GM23338 (cell line): ENCODE measurements at regions not wholly inside any gene's neighbourhood (a gene's known extent, or its start where the extent isn't known, plus 50 kb on each side); places are given as distances from the start of the nearest gene placed in this dataset.

Experiments
- ATAC-seq: fragments of 200-7000 bp; cut with Tn5 transposase; 3 replicates; pipeline ENCODE4 v1.9.1; 2020
- DNase-seq: peaks from one replicate; pipeline ENCODE4 v3.0.0-alpha.2; 2015; ENCODE audit warnings: low spot score
- H2AFZ ChIP-seq: fragments of 200-600 bp; sonication (generic); 2 replicates; pipeline ENCODE4 v1.8.0; 2016; ENCODE audit warnings: antibody characterized with exemption, mild to moderate bottlenecking, moderate library complexity
- H3F3A ChIP-seq: fragments of 200-600 bp; sonication (generic); replicated peaks from 2 replicates; pipeline ENCODE4 v1.8.0; 2017; ENCODE audit warnings: antibody characterized with exemption, mixed run types, low read depth
- H3K27ac ChIP-seq: fragments of 200-600 bp; sonication (generic); 2 replicates; pipeline ENCODE4 v1.6.1; 2016; ENCODE audit warnings: low read depth
- H3K27me3 ChIP-seq: fragments of 200-600 bp; sonication (generic); 2 replicates; pipeline ENCODE4 v1.8.0; 2016; ENCODE audit warnings: mild to moderate bottlenecking, mixed run types, moderate library complexity; ENCODE audit not compliant: insufficient read depth
- H3K36me3 ChIP-seq: fragments of 200-600 bp; sonication (generic); 2 replicates; pipeline ENCODE4 v1.8.0; 2016; ENCODE audit warnings: mild to moderate bottlenecking; ENCODE audit not compliant: insufficient read depth
- H3K4me1 ChIP-seq: fragments of 200-600 bp; sonication (generic); 2 replicates; pipeline ENCODE4 v1.8.0; 2016; ENCODE audit warnings: mild to moderate bottlenecking, moderate library complexity; ENCODE audit not compliant: insufficient read depth
- H3K4me2 ChIP-seq: fragments of 200-600 bp; sonication (generic); 2 replicates; pipeline ENCODE4 v1.7.1; 2017; ENCODE audit warnings: mixed run types
- H3K4me3 ChIP-seq: fragments of 200-600 bp; sonication (generic); 2 replicates; pipeline ENCODE4 v1.6.1; 2016; ENCODE audit warnings: mixed run types
- H3K79me2 ChIP-seq: fragments of 200-600 bp; sonication (generic); replicated peaks from 2 replicates; pipeline ENCODE4 v1.8.0; 2017; ENCODE audit warnings: mild to moderate bottlenecking; ENCODE audit not compliant: insufficient read depth
- H3K9me2 ChIP-seq: fragments of 200-600 bp; sonication (generic); 2 replicates; pipeline ENCODE4 v1.8.0; 2017; ENCODE audit not compliant: insufficient read depth
- H4K20me1 ChIP-seq: fragments of 200-600 bp; sonication (generic); replicated peaks from 2 replicates; pipeline ENCODE4 v1.8.0; 2017; ENCODE audit warnings: mild to moderate bottlenecking; ENCODE audit not compliant: insufficient read depth
- H3K27ac Mint-ChIP-seq: 2 replicates; pipeline ENCODE4 v1.8.0; 2020; ENCODE audit warnings: inconsistent platforms, mild to moderate bottlenecking, moderate library complexity, mixed read lengths
- H3K27me3 Mint-ChIP-seq: 3 replicates; pipeline ENCODE4 v1.8.0; 2022; ENCODE audit warnings: low read depth, mild to moderate bottlenecking, moderate library complexity, mixed read lengths, inconsistent platforms; ENCODE audit not compliant: insufficient read depth, poor library complexity
- H3K36me3 Mint-ChIP-seq: 3 replicates; pipeline ENCODE4 v1.8.0; 2021; ENCODE audit warnings: low read depth, mild to moderate bottlenecking, inconsistent platforms, moderate library complexity, mixed read lengths
- H3K4me1 Mint-ChIP-seq: 3 replicates; pipeline ENCODE4 v1.8.0; 2020; ENCODE audit warnings: mild to moderate bottlenecking, inconsistent platforms, mixed read lengths
- H3K4me3 Mint-ChIP-seq: 3 replicates; pipeline ENCODE4 v1.8.0; 2021; ENCODE audit warnings: moderate library complexity, mild to moderate bottlenecking, inconsistent platforms, mixed read lengths
- H3K9me3 Mint-ChIP-seq: 3 replicates; pipeline ENCODE4 v1.8.0; 2020; ENCODE audit warnings: moderate library complexity, mild to moderate bottlenecking, inconsistent platforms, mixed read lengths
- EZH2 ChIP-seq: fragments of 200-600 bp; sonication (generic); IDR thresholded peaks from one replicate; pipeline ENCODE4 v1.8.0; 2017; ENCODE audit warnings: antibody characterized with exemption, mild to moderate bottlenecking, low read depth; ENCODE audit not compliant: unreplicated experiment
- EZH2phosphoT487 ChIP-seq: fragments of 200-600 bp; sonication (generic); IDR thresholded peaks from one replicate; pipeline ENCODE4 v1.8.1; 2018; ENCODE audit warnings: antibody characterized with exemption; ENCODE audit not compliant: unreplicated experiment
- NANOG ChIP-seq: IDR thresholded peaks from 2 replicates; pipeline ENCODE4 v1.6.1; 2016; ENCODE audit warnings: antibody characterized with exemption, borderline replicate concordance
- POLR2AphosphoS5 ChIP-seq: IDR thresholded peaks from 2 replicates; pipeline ENCODE4 v1.6.1; 2016; ENCODE audit warnings: antibody characterized with exemption, low read depth
- ZNF114 ChIP-seq: fragments of 250-450 bp; sonication (Bioruptor Pico); IDR thresholded peaks from 2 replicates; pipeline ENCODE4 v1.5.0; 2020; ENCODE audit warnings: mild to moderate bottlenecking, moderate library complexity
- ZNF331 ChIP-seq: fragments of 250-450 bp; sonication (Bioruptor Pico); IDR thresholded peaks from 2 replicates; pipeline ENCODE4 v1.5.0; 2020; ENCODE audit warnings: low read depth, mild to moderate bottlenecking, moderate library complexity
- TF ChIP-seq, protein P1 (sequence below): IDR thresholded peaks from 2 replicates; pipeline ENCODE4 v1.6.1; 2016; ENCODE audit warnings: antibody characterized with exemption
- TF ChIP-seq, protein P2 (sequence below): fragments of 250-450 bp; sonication (Bioruptor Pico); IDR thresholded peaks from 2 replicates; pipeline ENCODE4 v1.5.0; 2020; ENCODE audit warnings: mild to moderate bottlenecking, moderate library complexity
- TF ChIP-seq, protein P3 (sequence below): IDR thresholded peaks from one replicate; pipeline ENCODE4 v1.6.1; 2018; ENCODE audit warnings: antibody characterized with exemption; ENCODE audit not compliant: unreplicated experiment

DNA sequence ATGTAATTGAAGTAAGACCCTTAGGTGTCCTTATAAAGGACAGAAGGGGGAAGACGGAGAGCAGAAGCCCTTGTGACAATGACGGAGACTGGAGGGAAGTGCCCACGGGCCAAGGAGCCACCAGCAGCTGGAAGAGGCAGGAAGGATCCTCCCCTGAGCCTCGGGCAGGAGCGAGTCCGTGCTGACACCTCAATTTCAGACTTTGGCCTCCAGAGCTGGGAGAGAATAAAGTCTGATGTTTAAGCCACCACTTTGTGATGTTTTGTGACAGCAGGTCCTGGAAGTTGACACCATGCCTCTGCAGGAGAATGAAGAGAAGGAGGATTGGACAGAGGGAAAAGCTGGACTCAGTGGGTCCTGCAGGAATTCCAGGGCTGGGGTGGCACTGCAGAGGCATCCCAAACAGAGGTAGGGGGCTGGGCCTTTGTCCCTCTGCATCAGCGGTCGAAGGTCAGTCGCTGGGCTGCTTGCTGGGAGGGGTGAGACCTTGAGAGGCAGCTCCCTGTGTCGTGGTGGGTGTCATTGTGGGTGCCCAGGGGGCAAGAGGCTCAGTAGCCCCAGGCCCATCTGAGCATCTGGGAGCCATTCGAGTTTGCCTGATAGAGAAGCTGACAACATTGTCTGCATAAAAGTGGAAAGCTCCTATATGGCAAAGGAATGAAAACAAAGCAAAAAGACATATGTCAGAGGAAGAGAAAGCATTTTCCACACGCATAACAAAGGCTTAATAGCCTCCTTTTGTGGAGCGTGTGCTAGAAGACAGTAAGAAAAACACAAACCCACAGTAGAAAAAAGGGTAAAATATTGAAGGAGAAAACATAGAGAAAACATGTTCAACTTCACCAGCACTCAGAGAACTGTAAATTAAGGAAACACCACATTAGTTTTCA, 68.8 kb downstream of the RTL6 start (continued):
- TF ChIP-seq, protein P1, sequence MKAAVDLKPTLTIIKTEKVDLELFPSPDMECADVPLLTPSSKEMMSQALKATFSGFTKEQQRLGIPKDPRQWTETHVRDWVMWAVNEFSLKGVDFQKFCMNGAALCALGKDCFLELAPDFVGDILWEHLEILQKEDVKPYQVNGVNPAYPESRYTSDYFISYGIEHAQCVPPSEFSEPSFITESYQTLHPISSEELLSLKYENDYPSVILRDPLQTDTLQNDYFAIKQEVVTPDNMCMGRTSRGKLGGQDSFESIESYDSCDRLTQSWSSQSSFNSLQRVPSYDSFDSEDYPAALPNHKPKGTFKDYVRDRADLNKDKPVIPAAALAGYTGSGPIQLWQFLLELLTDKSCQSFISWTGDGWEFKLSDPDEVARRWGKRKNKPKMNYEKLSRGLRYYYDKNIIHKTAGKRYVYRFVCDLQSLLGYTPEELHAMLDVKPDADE, result no peak
- TF ChIP-seq POLR2AphosphoS5, result no peak
- TF ChIP-seq ZNF331 (CRISPR knock-in tag), result no peak
- TF ChIP-seq, protein P2, sequence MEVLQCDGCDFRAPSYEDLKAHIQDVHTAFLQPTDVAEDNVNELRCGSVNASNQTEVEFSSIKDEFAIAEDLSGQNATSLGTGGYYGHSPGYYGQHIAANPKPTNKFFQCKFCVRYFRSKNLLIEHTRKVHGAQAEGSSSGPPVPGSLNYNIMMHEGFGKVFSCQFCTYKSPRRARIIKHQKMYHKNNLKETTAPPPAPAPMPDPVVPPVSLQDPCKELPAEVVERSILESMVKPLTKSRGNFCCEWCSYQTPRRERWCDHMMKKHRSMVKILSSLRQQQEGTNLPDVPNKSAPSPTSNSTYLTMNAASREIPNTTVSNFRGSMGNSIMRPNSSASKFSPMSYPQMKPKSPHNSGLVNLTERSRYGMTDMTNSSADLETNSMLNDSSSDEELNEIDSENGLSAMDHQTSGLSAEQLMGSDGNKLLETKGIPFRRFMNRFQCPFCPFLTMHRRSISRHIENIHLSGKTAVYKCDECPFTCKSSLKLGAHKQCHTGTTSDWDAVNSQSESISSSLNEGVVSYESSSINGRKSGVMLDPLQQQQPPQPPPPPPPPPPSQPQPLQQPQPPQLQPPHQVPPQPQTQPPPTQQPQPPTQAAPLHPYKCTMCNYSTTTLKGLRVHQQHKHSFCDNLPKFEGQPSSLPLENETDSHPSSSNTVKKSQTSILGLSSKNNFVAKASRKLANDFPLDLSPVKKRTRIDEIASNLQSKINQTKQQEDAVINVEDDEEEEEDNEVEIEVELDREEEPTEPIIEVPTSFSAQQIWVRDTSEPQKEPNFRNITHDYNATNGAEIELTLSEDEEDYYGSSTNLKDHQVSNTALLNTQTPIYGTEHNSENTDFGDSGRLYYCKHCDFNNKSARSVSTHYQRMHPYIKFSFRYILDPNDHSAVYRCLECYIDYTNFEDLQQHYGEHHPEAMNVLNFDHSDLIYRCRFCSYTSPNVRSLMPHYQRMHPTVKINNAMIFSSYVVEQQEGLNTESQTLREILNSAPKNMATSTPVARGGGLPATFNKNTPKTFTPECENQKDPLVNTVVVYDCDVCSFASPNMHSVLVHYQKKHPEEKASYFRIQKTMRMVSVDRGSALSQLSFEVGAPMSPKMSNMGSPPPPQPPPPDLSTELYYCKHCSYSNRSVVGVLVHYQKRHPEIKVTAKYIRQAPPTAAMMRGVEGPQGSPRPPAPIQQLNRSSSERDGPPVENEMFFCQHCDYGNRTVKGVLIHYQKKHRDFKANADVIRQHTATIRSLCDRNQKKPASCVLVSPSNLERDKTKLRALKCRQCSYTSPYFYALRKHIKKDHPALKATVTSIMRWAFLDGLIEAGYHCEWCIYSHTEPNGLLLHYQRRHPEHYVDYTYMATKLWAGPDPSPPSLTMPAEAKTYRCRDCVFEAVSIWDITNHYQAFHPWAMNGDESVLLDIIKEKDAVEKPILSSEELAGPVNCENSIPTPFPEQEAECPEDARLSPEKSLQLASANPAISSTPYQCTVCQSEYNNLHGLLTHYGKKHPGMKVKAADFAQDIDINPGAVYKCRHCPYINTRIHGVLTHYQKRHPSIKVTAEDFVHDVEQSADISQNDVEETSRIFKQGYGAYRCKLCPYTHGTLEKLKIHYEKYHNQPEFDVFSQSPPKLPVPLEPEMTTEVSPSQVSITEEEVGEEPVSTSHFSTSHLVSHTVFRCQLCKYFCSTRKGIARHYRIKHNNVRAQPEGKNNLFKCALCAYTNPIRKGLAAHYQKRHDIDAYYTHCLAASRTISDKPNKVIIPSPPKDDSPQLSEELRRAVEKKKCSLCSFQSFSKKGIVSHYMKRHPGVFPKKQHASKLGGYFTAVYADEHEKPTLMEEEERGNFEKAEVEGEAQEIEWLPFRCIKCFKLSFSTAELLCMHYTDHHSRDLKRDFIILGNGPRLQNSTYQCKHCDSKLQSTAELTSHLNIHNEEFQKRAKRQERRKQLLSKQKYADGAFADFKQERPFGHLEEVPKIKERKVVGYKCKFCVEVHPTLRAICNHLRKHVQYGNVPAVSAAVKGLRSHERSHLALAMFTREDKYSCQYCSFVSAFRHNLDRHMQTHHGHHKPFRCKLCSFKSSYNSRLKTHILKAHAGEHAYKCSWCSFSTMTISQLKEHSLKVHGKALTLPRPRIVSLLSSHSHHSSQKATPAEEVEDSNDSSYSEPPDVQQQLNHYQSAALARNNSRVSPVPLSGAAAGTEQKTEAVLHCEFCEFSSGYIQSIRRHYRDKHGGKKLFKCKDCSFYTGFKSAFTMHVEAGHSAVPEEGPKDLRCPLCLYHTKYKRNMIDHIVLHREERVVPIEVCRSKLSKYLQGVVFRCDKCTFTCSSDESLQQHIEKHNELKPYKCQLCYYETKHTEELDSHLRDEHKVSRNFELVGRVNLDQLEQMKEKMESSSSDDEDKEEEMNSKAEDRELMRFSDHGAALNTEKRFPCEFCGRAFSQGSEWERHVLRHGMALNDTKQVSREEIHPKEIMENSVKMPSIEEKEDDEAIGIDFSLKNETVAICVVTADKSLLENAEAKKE (CRISPR knock-in tag), result no peak

DNA sequence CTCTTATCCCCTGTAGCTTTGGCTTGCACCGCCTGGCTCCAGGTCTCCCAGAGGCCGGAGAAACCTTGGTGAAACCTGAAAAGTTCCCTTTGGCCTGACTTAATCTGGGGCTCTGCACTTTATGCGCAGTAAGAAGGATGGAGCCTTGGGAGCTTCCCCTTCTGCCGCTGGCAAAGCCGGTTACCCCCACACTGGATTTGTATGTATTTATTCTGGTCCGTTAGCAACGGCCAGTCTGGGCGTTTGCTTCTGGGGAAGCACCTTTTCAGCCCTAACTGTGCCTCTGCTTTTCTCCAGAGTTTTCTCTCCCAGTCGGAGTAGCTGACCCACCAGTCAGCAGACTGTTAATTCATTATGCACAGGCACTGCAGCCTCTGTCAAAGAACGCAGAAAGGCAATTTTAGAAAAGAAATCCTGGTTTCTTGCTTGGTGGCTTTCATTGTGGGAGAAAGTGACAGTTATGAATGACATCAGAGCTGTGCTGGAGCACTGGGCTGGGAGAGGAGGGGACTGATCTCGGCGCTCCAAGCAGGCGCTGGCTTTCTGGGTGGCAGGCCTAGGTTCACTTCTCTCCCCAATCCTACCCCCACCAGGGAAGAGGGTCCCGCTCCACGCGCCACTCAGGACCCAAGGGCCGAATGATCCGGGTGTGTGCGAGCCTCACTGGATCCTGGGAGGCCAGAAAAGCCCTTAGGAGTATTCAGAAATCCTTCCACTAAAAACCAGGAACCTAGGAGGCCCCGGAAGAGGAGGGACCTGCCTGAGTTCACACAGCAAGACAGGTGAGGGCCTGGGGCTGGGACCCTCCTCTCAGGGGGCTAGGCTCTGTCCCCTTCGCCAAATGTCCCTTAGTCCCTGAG, 70.2 kb downstream of the RTL6 start:
- Histone ChIP-seq H3K27me3 (no peaks in the 10 kb centered on the region), H3F3A (no peaks in the 10 kb centered on the region), H3K4me3 (no peak overlapping the region), H3K9me2 (no peaks in the 10 kb centered on the region), H3K4me1 (no peaks in the 10 kb centered on the region; the same call in 1 of the 2 replicates), H2AFZ (peak overlapping the region; percentile 28; the same call in 1 of the 2 replicates), H3K4me2 (no peak overlapping the region), H3K27ac (no peak overlapping the region), H3K79me2 (no peaks in the 10 kb centered on the region), H3K36me3 (no peaks in the 10 kb centered on the region), H4K20me1 (no peaks in the 10 kb centered on the region)
- Mint-ChIP-seq H3K36me3 (no peaks in the 10 kb centered on the region; the same call in 2 of the 3 replicates), H3K9me3 (no peaks in the 10 kb centered on the region), H3K27me3 (peaks cover 1% of the 10 kb centered on the region), H3K27ac (no peak overlapping the region), H3K4me1 (peaks cover 17% of the 10 kb centered on the region), H3K4me3 (no peak overlapping the region)
- no peak for DNase-seq
- ATAC-seq, result no peak
- TF ChIP-seq EZH2 (no peak), EZH2phosphoT487 (no peak), ZNF331 (CRISPR knock-in tag) (no peak), NANOG (no peak), ZNF114 (CRISPR knock-in tag) (no peak)
- TF ChIP-seq, protein P1, result no peak
- TF ChIP-seq, protein P3, sequence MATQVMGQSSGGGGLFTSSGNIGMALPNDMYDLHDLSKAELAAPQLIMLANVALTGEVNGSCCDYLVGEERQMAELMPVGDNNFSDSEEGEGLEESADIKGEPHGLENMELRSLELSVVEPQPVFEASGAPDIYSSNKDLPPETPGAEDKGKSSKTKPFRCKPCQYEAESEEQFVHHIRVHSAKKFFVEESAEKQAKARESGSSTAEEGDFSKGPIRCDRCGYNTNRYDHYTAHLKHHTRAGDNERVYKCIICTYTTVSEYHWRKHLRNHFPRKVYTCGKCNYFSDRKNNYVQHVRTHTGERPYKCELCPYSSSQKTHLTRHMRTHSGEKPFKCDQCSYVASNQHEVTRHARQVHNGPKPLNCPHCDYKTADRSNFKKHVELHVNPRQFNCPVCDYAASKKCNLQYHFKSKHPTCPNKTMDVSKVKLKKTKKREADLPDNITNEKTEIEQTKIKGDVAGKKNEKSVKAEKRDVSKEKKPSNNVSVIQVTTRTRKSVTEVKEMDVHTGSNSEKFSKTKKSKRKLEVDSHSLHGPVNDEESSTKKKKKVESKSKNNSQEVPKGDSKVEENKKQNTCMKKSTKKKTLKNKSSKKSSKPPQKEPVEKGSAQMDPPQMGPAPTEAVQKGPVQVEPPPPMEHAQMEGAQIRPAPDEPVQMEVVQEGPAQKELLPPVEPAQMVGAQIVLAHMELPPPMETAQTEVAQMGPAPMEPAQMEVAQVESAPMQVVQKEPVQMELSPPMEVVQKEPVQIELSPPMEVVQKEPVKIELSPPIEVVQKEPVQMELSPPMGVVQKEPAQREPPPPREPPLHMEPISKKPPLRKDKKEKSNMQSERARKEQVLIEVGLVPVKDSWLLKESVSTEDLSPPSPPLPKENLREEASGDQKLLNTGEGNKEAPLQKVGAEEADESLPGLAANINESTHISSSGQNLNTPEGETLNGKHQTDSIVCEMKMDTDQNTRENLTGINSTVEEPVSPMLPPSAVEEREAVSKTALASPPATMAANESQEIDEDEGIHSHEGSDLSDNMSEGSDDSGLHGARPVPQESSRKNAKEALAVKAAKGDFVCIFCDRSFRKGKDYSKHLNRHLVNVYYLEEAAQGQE, result no peak
